Kidney (tissue), 13 donors: ENCODE measurements at regions not wholly inside any gene's neighbourhood (a gene's known extent, or its start where the extent isn't known, plus 50 kb on each side); places are given as distances from the start of the nearest gene placed in this dataset.

ENCODE experiments used
- DNase-seq, 5 donors: peaks; one replicate each; pipeline ENCODE4 v3.0.0-alpha.2; 2013 to 2020
- FAIRE-seq: peaks from 2 replicates; lab custom pipeline; 2012; peaks lifted over from hg19 to GRCh38; lab: Jason Lieb, UNC
- H3K27ac ChIP-seq, 2 donors: one replicate each; pipeline ENCODE4 v1.7.0; 2013; ENCODE audit warnings: low read depth in 2 of 2, low read length in 2 of 2, inconsistent platforms in 1 of 2
- H3K27me3 ChIP-seq: one replicate; pipeline ENCODE4 v1.7.1; 2013; ENCODE audit warnings: low read length, inconsistent platforms; ENCODE audit not compliant: control insufficient read depth, insufficient read depth
- H3K36me3 ChIP-seq, 3 donors: one replicate each; pipeline versions ENCODE4 v1.7.0 to v1.7.1; 2013; ENCODE audit warnings: low read length in 3 of 3, control low read depth in 1 of 3, inconsistent platforms in 1 of 3; ENCODE audit not compliant: insufficient read depth in 3 of 3, control insufficient read depth in 2 of 3
- H3K4me1 ChIP-seq, 3 donors: one replicate each; pipeline versions ENCODE4 v1.7.0 to v1.7.1; 2013; ENCODE audit warnings: low read length in 3 of 3, inconsistent platforms in 1 of 3, low read depth in 1 of 3; ENCODE audit not compliant: control insufficient read depth in 2 of 3, insufficient read depth in 2 of 3
- H3K4me3 ChIP-seq, 3 donors: one replicate each; pipeline versions ENCODE4 v1.7.0 to v1.8.1; 2013; ENCODE audit warnings: low read length in 3 of 3, control low read depth in 1 of 3, inconsistent platforms in 1 of 3
- H3K9ac ChIP-seq, 3 donors: one replicate each; pipeline versions ENCODE4 v1.7.0 to v1.7.1; 2013; ENCODE audit warnings: low read length in 3 of 3, control low read depth in 1 of 3, inconsistent platforms in 1 of 3
- H3K9me3 ChIP-seq, 3 donors: one replicate each; pipeline versions ENCODE4 v1.7.0 to v1.7.1; 2013; ENCODE audit warnings: low read length in 3 of 3, control low read depth in 1 of 3, inconsistent platforms in 1 of 3; ENCODE audit not compliant: control insufficient read depth in 2 of 3, insufficient read depth in 1 of 3
- intact Hi-C: fragments of 100-400 bp; cut with DNase I; formaldehyde crosslinking; loops from one replicate; pipeline ENCODE4 v1.11.1; 2022
- TF ChIP-seq, protein P1 (sequence below): IDR thresholded peaks from 3 replicates; pipeline ENCODE4 v1.5.1; 2012; ENCODE audit warnings: mild to moderate bottlenecking, moderate library complexity, borderline replicate concordance; ENCODE audit not compliant: insufficient read depth; ENCODE audit errors: extremely low read depth
- donor health status: control.
- donor health status: control.
- donor health status: control.
- donor health status: control.
- donor health status: control.
- donor health status: DM: yes; HTN: yes; CAD: no.
- donor health status: Normal renal cell carcinoma (clear cell type).

- Histone ChIP-seq H3K4me3 (no peak overlapping the region), H3K4me1 (no peaks in the 10 kb centered on the region), H3K27ac (no peak overlapping the region), H3K9ac (no peak overlapping the region), H3K27me3 (no peaks in the 10 kb centered on the region), H3K36me3 (no peaks in the 10 kb centered on the region), H3K9me3 (no peaks in the 10 kb centered on the region)
- FAIRE-seq (no peak), DNase-seq (no peak)
- intact Hi-C loops, result no loop called here
- TF ChIP-seq, protein P1, sequence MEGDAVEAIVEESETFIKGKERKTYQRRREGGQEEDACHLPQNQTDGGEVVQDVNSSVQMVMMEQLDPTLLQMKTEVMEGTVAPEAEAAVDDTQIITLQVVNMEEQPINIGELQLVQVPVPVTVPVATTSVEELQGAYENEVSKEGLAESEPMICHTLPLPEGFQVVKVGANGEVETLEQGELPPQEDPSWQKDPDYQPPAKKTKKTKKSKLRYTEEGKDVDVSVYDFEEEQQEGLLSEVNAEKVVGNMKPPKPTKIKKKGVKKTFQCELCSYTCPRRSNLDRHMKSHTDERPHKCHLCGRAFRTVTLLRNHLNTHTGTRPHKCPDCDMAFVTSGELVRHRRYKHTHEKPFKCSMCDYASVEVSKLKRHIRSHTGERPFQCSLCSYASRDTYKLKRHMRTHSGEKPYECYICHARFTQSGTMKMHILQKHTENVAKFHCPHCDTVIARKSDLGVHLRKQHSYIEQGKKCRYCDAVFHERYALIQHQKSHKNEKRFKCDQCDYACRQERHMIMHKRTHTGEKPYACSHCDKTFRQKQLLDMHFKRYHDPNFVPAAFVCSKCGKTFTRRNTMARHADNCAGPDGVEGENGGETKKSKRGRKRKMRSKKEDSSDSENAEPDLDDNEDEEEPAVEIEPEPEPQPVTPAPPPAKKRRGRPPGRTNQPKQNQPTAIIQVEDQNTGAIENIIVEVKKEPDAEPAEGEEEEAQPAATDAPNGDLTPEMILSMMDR, result no peak
Observed at GRCh38 chr7:51451751-51452476, 135.3 kb upstream of the COBL start.

DNA sequence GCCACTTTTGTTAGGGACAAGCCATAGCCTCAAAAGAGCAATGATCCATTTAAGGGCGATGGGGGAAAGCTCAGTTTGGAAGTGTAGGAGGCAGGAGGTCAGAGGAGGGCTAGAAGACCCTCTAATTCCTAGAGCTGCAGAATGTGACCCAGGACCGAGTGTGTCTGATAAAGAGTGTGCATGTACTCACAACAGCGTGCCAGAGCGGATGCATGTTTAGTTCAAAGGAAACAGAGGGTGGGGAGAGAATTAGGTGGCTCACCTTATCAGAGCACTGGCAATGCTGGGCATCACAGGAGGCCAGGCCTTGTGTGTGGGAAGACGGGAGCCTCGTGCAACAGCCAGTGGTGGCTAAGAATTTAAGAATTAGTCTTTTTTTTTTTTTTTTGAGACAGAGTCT lies 133.9 kb upstream of the COBL start:
- no peaks in the 10 kb centered on the region for H3K36me3 ChIP-seq
- TF ChIP-seq, protein P1, result no peak
- H3K4me3 ChIP-seq, result no peak overlapping the region
- FAIRE-seq, result no peak
- no peaks in the 10 kb centered on the region for H3K27me3 ChIP-seq
- intact Hi-C loops, result no loop called here
- H3K9me3 ChIP-seq, result no peaks in the 10 kb centered on the region
- no peak overlapping the region for H3K9ac ChIP-seq
- no peak overlapping the region for H3K27ac ChIP-seq
- no peak for DNase-seq
- H3K4me1 ChIP-seq, result no peaks in the 10 kb centered on the region

DNA sequence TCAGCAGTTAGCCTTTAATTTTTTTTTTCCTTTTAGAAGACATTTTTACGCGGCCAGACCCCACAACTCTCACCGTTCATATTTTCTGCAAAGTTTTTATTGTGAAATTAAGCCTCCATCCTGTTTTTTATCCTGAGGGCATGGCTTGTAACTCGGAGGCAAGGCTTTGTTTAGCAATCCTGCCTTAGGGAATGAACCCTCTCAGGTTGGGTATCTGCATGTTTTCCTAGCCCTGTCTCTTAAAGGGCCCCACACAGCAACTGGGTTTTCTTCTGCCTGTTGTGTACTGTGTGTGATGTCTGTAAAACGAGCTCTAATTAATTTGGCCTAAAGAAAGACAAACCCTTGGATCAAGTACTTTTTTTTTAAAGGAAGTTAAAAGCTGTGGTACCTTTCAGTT lies 130.2 kb upstream of the COBL start:
- intact Hi-C loops, result no loop called here
- H3K27ac ChIP-seq, result no peak overlapping the region
- H3K27me3 ChIP-seq, result no peaks in the 10 kb centered on the region
- H3K36me3 ChIP-seq, result no peaks in the 10 kb centered on the region
- H3K4me3 ChIP-seq, result no peak overlapping the region
- TF ChIP-seq, protein P1, result no peak
- no peaks in the 10 kb centered on the region for H3K9me3 ChIP-seq
- DNase-seq (no peak), FAIRE-seq (no peak)
- no peaks in the 10 kb centered on the region for H3K4me1 ChIP-seq
- H3K9ac ChIP-seq, result no peak overlapping the region

DNA sequence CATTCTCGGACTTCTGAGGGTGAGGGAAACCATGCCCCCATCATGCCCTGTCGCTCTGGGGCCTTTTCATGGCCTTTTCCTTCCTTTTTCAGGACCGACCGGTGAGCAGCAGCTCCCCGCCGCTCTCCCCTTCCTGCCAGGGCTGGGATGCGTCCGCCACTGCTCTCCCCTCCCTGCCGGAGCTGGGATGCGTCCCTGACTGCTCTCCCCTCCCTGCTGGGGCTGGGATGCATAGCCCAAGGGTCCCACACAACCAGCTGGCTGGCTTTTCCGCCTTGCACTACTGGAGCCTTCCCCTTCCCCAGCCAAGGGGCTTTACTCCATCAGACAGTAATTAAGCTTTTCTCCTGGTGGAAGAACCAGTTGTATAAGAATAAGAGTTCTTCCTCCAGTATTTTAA lies 129.7 kb upstream of the COBL start:
- H3K36me3 ChIP-seq, result no peaks in the 10 kb centered on the region
- H3K27me3 ChIP-seq, result no peaks in the 10 kb centered on the region
- FAIRE-seq, result no peak
- TF ChIP-seq, protein P1, result no peak
- H3K4me1 ChIP-seq, result no peaks in the 10 kb centered on the region
- no peak overlapping the region for H3K27ac ChIP-seq
- no peak overlapping the region for H3K4me3 ChIP-seq
- DNase-seq, result no peak
- intact Hi-C loops, result no loop called here
- no peak overlapping the region for H3K9ac ChIP-seq
- no peaks in the 10 kb centered on the region for H3K9me3 ChIP-seq
